DND-41 (cell line): ENCODE measurements at regions not wholly inside any gene's neighbourhood (a gene's known extent, or its start where the extent isn't known, plus 50 kb on each side); places are given as distances from the start of the nearest gene placed in this dataset.

ENCODE experiments used
- EZH2 ChIP-seq: IDR thresholded peaks from 3 replicates; pipeline ENCODE4 v1.6.1; 2012; ENCODE audit warnings: borderline replicate concordance, low read depth, mild to moderate bottlenecking, moderate library complexity, low read length, inconsistent platforms; ENCODE audit not compliant: severe bottlenecking
- TF ChIP-seq, protein P1 (sequence below): IDR thresholded peaks from 2 replicates; pipeline ENCODE4 v1.5.1; 2012; ENCODE audit warnings: borderline replicate concordance, low read length, moderate library complexity, mild to moderate bottlenecking; ENCODE audit not compliant: poor library complexity, severe bottlenecking; ENCODE audit errors: extremely low read depth

DNA sequence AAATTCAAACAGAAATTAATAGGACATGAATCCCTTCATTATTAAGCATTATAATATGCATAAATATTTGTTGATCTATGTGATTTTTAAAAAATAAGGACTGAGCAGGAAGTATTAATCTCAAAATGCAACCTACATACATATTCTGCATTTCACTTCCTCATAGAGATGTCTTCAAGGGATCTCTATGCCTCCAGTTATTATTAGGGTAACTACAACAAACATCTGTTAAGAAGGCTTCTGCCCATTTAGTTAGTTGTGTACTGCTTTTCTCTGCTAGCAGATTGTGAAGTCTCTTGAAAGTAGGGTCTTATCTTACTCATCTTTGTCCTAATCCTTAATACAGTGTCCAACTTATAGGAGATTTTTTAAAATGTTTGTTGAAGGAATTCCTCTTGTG is 414.1 kb downstream of the ACTL7B start:
- TF ChIP-seq, protein P1, sequence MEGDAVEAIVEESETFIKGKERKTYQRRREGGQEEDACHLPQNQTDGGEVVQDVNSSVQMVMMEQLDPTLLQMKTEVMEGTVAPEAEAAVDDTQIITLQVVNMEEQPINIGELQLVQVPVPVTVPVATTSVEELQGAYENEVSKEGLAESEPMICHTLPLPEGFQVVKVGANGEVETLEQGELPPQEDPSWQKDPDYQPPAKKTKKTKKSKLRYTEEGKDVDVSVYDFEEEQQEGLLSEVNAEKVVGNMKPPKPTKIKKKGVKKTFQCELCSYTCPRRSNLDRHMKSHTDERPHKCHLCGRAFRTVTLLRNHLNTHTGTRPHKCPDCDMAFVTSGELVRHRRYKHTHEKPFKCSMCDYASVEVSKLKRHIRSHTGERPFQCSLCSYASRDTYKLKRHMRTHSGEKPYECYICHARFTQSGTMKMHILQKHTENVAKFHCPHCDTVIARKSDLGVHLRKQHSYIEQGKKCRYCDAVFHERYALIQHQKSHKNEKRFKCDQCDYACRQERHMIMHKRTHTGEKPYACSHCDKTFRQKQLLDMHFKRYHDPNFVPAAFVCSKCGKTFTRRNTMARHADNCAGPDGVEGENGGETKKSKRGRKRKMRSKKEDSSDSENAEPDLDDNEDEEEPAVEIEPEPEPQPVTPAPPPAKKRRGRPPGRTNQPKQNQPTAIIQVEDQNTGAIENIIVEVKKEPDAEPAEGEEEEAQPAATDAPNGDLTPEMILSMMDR = no peak
- no peak for TF ChIP-seq EZH2
